ENCODE measurements at regions not wholly inside any gene's neighbourhood (a gene's known extent, or its start where the extent isn't known, plus 50 kb on each side); places are given as distances from the start of the nearest gene placed in this dataset.

DNA sequence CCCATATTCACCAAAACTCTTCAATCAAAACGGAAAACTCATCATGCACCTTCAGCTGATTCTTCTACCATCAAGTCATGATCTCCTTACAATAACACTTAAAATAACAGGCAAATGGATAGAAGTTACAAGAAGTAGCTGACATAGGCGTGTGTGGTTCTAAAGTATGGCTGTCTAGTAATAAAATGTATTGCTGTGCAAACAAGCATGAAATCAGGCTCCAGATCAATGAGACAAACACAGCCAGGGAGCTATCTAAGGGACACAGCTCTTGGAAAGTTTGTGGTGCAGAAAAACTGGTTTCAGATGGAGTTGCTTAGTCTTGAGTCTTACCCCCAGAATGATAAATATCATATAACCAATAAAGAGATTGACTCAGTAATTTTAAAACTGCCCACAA lies 434.8 kb upstream of the NOX3 start:
- TF ChIP-seq, protein P1, sequence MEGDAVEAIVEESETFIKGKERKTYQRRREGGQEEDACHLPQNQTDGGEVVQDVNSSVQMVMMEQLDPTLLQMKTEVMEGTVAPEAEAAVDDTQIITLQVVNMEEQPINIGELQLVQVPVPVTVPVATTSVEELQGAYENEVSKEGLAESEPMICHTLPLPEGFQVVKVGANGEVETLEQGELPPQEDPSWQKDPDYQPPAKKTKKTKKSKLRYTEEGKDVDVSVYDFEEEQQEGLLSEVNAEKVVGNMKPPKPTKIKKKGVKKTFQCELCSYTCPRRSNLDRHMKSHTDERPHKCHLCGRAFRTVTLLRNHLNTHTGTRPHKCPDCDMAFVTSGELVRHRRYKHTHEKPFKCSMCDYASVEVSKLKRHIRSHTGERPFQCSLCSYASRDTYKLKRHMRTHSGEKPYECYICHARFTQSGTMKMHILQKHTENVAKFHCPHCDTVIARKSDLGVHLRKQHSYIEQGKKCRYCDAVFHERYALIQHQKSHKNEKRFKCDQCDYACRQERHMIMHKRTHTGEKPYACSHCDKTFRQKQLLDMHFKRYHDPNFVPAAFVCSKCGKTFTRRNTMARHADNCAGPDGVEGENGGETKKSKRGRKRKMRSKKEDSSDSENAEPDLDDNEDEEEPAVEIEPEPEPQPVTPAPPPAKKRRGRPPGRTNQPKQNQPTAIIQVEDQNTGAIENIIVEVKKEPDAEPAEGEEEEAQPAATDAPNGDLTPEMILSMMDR (optimal IDR thresholded peaks at IDR 0.05 in 1 of 3, IDR thresholded peaks at IDR 0.05 in 1 of 3, conservative IDR thresholded peaks at IDR 0.05 in 1 of 3; ENCODE audit: extremely low read depth in 1 of 3, insufficient read depth in 2 of 3, low read length in 3 of 3): no peak
- TF ChIP-seq EZH2 (IDR thresholded peaks at IDR 0.05; ENCODE audit: low read length): no peak

All from keratinocyte (primary cell).